HUES64 (cell line): ENCODE measurements at regions not wholly inside any gene's neighbourhood (a gene's known extent, or its start where the extent isn't known, plus 50 kb on each side); places are given as distances from the start of the nearest gene placed in this dataset.
"Not testable (repeated sequence)": the region's sequence is repeated elsewhere in the genome, so short reads cannot be mapped to it uniquely, and the experiment has no call there.

Experiments
- H3K27ac ChIP-seq: 2 replicates; pipeline ENCODE4 v1.7.0; 2013; ENCODE audit warnings: low read depth, low read length, inconsistent platforms
- H3K27me3 ChIP-seq: 2 replicates; pipeline ENCODE4 v1.6.1; 2013; ENCODE audit warnings: mild to moderate bottlenecking, low read length; ENCODE audit not compliant: insufficient read depth
- H3K36me3 ChIP-seq: 2 replicates; pipeline ENCODE4 v1.6.1; 2013; ENCODE audit warnings: mild to moderate bottlenecking, low read length; ENCODE audit not compliant: insufficient read depth
- H3K4me1 ChIP-seq: 2 replicates; pipeline ENCODE4 v1.6.1; 2013; ENCODE audit warnings: mild to moderate bottlenecking, low read length, moderate library complexity; ENCODE audit not compliant: insufficient read depth
- H3K4me3 ChIP-seq: 2 replicates; pipeline ENCODE4 v1.5.1; 2013; ENCODE audit warnings: mild to moderate bottlenecking, low read length, moderate library complexity
- H3K9ac ChIP-seq: 2 replicates; pipeline ENCODE4 v1.6.1; 2013; ENCODE audit warnings: mild to moderate bottlenecking, low read depth, low read length
- H3K9me3 ChIP-seq: 2 replicates; pipeline ENCODE4 v1.6.1; 2013; ENCODE audit warnings: low read depth, low read length; ENCODE audit not compliant: insufficient read depth
- WGBS: fragments of 150-250, 120-280 bp; methylation state at CpG from one replicate; pipeline ENCODE4 v1.1.7; 2013; ENCODE audit warnings: missing lambda C conversion rate; 5-methylcytosine and 5-hydroxymethylcytosine counted together

GRCh38 chr1:222893255-222893654 lies 78.4 kb downstream of the DISP1 start:
- Histone ChIP-seq H3K4me1 (no peaks in the 10 kb centered on the region; the same call in 1 of the 2 replicates), H3K9me3 (0 out of 2 replicates have a peak, but pooled peaks cover 4% of the 10 kb centered on the region), H3K27ac (no peak overlapping the region), H3K4me3 (no peak overlapping the region), H3K36me3 (no peaks in the 10 kb centered on the region), H3K9ac (no peak overlapping the region), H3K27me3 (no peaks in the 10 kb centered on the region)
- 97% methylated on average over 13 of the region's 13 CpGs for WGBS

- Histone ChIP-seq H3K27ac (no peak overlapping the region), H3K9ac (no peak overlapping the region), H3K9me3 (0 out of 2 replicates have a peak, but pooled peaks cover 4% of the 10 kb centered on the region), H3K27me3 (no peaks in the 10 kb centered on the region), H3K36me3 (no peaks in the 10 kb centered on the region), H3K4me1 (no peaks in the 10 kb centered on the region), H3K4me3 (no peak overlapping the region)
- 96% methylated on average over 11 of the region's 11 CpGs for WGBS
Measured at GRCh38 chr1:222894331-222894730, 79.5 kb downstream of the DISP1 start.

GRCh38 chr1:222896630-222897526 lies 82.0 kb downstream of the DISP1 start:
- H3K9me3 ChIP-seq = 0 out of 2 replicates have a peak, but pooled peaks cover 4% of the 10 kb centered on the region
- no peaks in the 10 kb centered on the region for H3K36me3 ChIP-seq
- WGBS = 100% methylated on average over 2 of the region's 3 CpGs
- no peaks in the 10 kb centered on the region for H3K27me3 ChIP-seq
- no peaks in the 10 kb centered on the region for H3K4me1 ChIP-seq
- H3K9ac ChIP-seq = no peak overlapping the region
- no peak overlapping the region for H3K4me3 ChIP-seq
- H3K27ac ChIP-seq = no peak overlapping the region

- Histone ChIP-seq H3K9ac (no peak overlapping the region), H3K27ac (no peak overlapping the region), H3K9me3 (0 out of 2 replicates have a peak, but pooled peaks cover 4% of the 10 kb centered on the region), H3K36me3 (no peaks in the 10 kb centered on the region), H3K27me3 (no peaks in the 10 kb centered on the region), H3K4me3 (no peak overlapping the region), H3K4me1 (no peaks in the 10 kb centered on the region)
- WGBS = 78% methylated on average over 3 of the region's 4 CpGs
Measured at GRCh38 chr1:222897527-222898190, 82.8 kb downstream of the DISP1 start.

GRCh38 chr1:222898191-222898527 lies 83.3 kb downstream of the DISP1 start:
- Histone ChIP-seq H3K9me3 (0 out of 2 replicates have a peak, but pooled peaks cover 4% of the 10 kb centered on the region), H3K4me3 (no peak overlapping the region), H3K27me3 (no peaks in the 10 kb centered on the region), H3K9ac (no peak overlapping the region), H3K27ac (no peak overlapping the region), H3K36me3 (no peaks in the 10 kb centered on the region), H3K4me1 (no peaks in the 10 kb centered on the region)
- 93% methylated on average over 1 of the region's 1 CpG for WGBS

- Histone ChIP-seq H3K27ac (no peak overlapping the region), H3K9me3 (no peaks in the 10 kb centered on the region), H3K27me3 (no peaks in the 10 kb centered on the region), H3K4me1 (no peaks in the 10 kb centered on the region), H3K36me3 (no peaks in the 10 kb centered on the region), H3K9ac (no peak overlapping the region), H3K4me3 (no peak overlapping the region)
- WGBS = 76% methylated on average over 4 of the region's 4 CpGs
Measured at GRCh38 chr1:222899471-222899870, 84.6 kb downstream of the DISP1 start.

- H3K9me3 ChIP-seq = no peaks in the 10 kb centered on the region
- WGBS = 87% methylated on average over 6 of the region's 6 CpGs
- no peaks in the 10 kb centered on the region for H3K36me3 ChIP-seq
- H3K27ac ChIP-seq = no peak overlapping the region
- H3K4me3 ChIP-seq = no peak overlapping the region
- H3K9ac ChIP-seq = no peak overlapping the region
- no peaks in the 10 kb centered on the region for H3K4me1 ChIP-seq
- H3K27me3 ChIP-seq = no peaks in the 10 kb centered on the region
Measured at GRCh38 chr1:222904451-222904850, 89.6 kb downstream of the DISP1 start.

GRCh38 chr1:222905151-222905550 lies 90.3 kb downstream of the DISP1 start:
- Histone ChIP-seq H3K27me3 (no peaks in the 10 kb centered on the region), H3K4me3 (no peak overlapping the region), H3K27ac (no peak overlapping the region), H3K9ac (no peak overlapping the region), H3K9me3 (no peaks in the 10 kb centered on the region), H3K4me1 (no peaks in the 10 kb centered on the region), H3K36me3 (no peaks in the 10 kb centered on the region)
- 92% methylated on average over 1 of the region's 3 CpGs for WGBS

- H3K9ac ChIP-seq, H3K27me3 ChIP-seq, H3K4me3 ChIP-seq, H3K36me3 ChIP-seq, H3K27ac ChIP-seq, H3K9me3 ChIP-seq, H3K4me1 ChIP-seq: not testable (repeated sequence)
- WGBS = 88% methylated on average over 11 of the region's 11 CpGs
Measured at GRCh38 chr1:222906271-222906739, 91.5 kb downstream of the DISP1 start.

GRCh38 chr1:222909586-222909985 lies 94.7 kb downstream of the DISP1 start:
- no peaks in the 10 kb centered on the region for H3K27me3 ChIP-seq
- H3K9ac ChIP-seq = no peak overlapping the region
- no peak overlapping the region for H3K4me3 ChIP-seq
- H3K4me1 ChIP-seq = no peaks in the 10 kb centered on the region
- H3K36me3 ChIP-seq = no peaks in the 10 kb centered on the region
- 80% methylated on average over 4 of the region's 4 CpGs for WGBS
- no peaks in the 10 kb centered on the region for H3K9me3 ChIP-seq
- no peak overlapping the region for H3K27ac ChIP-seq

GRCh38 chr1:222910699-222911098 lies 95.9 kb downstream of the DISP1 start:
- Histone ChIP-seq H3K27ac (no peak overlapping the region), H3K27me3 (no peaks in the 10 kb centered on the region), H3K4me3 (no peak overlapping the region), H3K9me3 (no peaks in the 10 kb centered on the region), H3K36me3 (no peaks in the 10 kb centered on the region), H3K4me1 (no peaks in the 10 kb centered on the region), H3K9ac (no peak overlapping the region)
